Liver (tissue), 3 donors: ENCODE measurements at regions not wholly inside any gene's neighbourhood (a gene's known extent, or its start where the extent isn't known, plus 50 kb on each side); places are given as distances from the start of the nearest gene placed in this dataset.

ENCODE experiments used
- ATF3 ChIP-seq: IDR thresholded peaks from 2 replicates; pipeline ENCODE4 v1.6.1; 2016; ENCODE audit warnings: antibody characterized with exemption
- CTCF ChIP-seq: fragments of 150-350 bp; IDR thresholded peaks from 2 replicates; pipeline ENCODE4 v1.5.1; 2017; ENCODE audit warnings: improper control_type of control experiment, low read depth, low read length; ENCODE audit not compliant: missing input control
- EGR1 ChIP-seq, 2 donors: IDR thresholded peaks; 2 replicates each; pipeline ENCODE4 v1.6.1; 2016 to 2018; ENCODE audit warnings: antibody characterized with exemption in 2 of 2, low read depth in 2 of 2
- JUND ChIP-seq, 2 donors: IDR thresholded peaks; 2 replicates each; pipeline ENCODE4 v1.6.1; 2016; ENCODE audit warnings: antibody characterized with exemption in 2 of 2
- MAX ChIP-seq: IDR thresholded peaks from 2 replicates; pipeline ENCODE4 v1.6.1; 2016; ENCODE audit warnings: antibody characterized with exemption
- RAD21 ChIP-seq, 2 donors: IDR thresholded peaks; 2 replicates each; pipeline ENCODE4 v1.6.1; 2016; ENCODE audit warnings: antibody characterized with exemption in 2 of 2, mild to moderate bottlenecking in 2 of 2
- REST ChIP-seq: IDR thresholded peaks from 2 replicates; pipeline ENCODE4 v1.6.1; 2016; ENCODE audit warnings: antibody characterized with exemption, mild to moderate bottlenecking
- RXRA ChIP-seq, 2 donors: IDR thresholded peaks; 2 replicates each; pipeline ENCODE4 v1.6.1; 2017 to 2018; ENCODE audit warnings: antibody characterized with exemption in 2 of 2, mild to moderate bottlenecking in 1 of 2
- SP1 ChIP-seq: IDR thresholded peaks from 2 replicates; pipeline ENCODE4 v1.6.1; 2018; ENCODE audit warnings: antibody characterized with exemption, mild to moderate bottlenecking
- TAF1 ChIP-seq: conservative IDR thresholded peaks from 2 replicates; pipeline ENCODE4 v1.6.1; 2016; ENCODE audit warnings: antibody characterized with exemption, mild to moderate bottlenecking
- YY1 ChIP-seq: IDR thresholded peaks from 2 replicates; pipeline ENCODE4 v1.6.1; 2016; ENCODE audit warnings: antibody characterized with exemption, mild to moderate bottlenecking
- donor health status: healthy.
- donor health status: healthy.

GRCh38 chr22:26903030-26903856, 245.9 kb downstream of the MIAT start:
- TF ChIP-seq CTCF (no peak), YY1 (no peak), REST (no peak), RAD21 (IDR thresholded peaks at IDR 0.05) (no peak), EGR1 (IDR thresholded peaks at IDR 0.05; ENCODE audit: low read depth in 2 of 2) (no peak), ATF3 (no peak), TAF1 (no peak), SP1 (no peak), RXRA (IDR thresholded peaks at IDR 0.05) (no peak), MAX (no peak), JUND (IDR thresholded peaks at IDR 0.05) (no peak)
